Astrocyte of the spinal cord (primary cell): ENCODE measurements at regions not wholly inside any gene's neighbourhood (a gene's known extent, or its start where the extent isn't known, plus 50 kb on each side); places are given as distances from the start of the nearest gene placed in this dataset.

ENCODE experiments used
- DNase-seq: peaks from one replicate; pipeline ENCODE4 v3.0.0; 2011; ENCODE audit warnings: low read depth, low spot score
- H3K4me3 ChIP-seq: 2 replicates; pipeline ENCODE4 v1.5.1; 2011; ENCODE audit warnings: low read depth, mild to moderate bottlenecking, low read length, moderate library complexity
- in situ Hi-C: cut with HindIII; loops from 2 replicates; pipeline ENCODE4 v1.10.0; 2017; ENCODE audit warnings: low sequenced_read_pairs
- TF ChIP-seq, protein P1 (sequence below): IDR thresholded peaks from 2 replicates; pipeline ENCODE4 v1.5.1; 2012; ENCODE audit warnings: low read depth, mild to moderate bottlenecking, low read length, inconsistent platforms

DNA sequence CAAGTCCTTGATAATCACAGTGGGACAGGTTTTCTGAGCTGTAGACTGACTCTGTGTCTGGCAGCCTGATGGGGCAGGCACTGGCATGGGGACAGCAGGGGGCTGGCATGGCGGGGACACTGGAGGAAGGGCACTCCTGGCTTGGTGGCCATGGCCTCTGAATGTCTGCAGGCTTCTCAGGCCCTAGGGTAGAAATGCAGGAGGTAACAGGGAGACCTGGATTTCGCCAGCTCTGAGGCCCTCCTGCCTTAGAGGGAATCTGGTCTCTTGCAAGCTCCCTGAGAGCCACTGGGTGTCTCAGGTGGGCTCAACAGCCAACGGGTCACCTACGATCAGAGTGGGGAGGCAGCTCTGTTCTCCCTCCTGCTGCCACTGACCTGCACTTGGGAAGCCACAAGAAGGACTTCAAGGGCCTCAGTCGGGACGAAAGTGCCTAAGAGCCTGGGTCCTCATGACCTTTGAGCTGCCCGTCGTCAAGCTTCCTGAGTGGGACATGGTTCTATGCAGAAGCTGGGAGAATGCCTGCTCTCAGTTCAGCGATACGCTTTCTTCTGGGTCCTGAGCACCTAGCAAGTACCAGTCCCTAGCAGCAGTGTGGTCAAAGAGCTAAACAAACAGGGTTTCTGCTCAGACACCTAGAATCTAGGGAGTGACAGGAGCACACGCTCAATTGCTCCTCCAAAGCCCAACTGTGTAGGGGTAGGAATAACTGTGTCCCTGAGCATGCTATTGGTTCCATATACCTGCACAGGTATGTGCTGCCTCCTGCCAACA, 569.0 kb downstream of the PTPRU start:
- TF ChIP-seq, protein P1, sequence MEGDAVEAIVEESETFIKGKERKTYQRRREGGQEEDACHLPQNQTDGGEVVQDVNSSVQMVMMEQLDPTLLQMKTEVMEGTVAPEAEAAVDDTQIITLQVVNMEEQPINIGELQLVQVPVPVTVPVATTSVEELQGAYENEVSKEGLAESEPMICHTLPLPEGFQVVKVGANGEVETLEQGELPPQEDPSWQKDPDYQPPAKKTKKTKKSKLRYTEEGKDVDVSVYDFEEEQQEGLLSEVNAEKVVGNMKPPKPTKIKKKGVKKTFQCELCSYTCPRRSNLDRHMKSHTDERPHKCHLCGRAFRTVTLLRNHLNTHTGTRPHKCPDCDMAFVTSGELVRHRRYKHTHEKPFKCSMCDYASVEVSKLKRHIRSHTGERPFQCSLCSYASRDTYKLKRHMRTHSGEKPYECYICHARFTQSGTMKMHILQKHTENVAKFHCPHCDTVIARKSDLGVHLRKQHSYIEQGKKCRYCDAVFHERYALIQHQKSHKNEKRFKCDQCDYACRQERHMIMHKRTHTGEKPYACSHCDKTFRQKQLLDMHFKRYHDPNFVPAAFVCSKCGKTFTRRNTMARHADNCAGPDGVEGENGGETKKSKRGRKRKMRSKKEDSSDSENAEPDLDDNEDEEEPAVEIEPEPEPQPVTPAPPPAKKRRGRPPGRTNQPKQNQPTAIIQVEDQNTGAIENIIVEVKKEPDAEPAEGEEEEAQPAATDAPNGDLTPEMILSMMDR, result no peak
- no peak overlapping the region for H3K4me3 ChIP-seq
- in situ Hi-C loops, result no loop called here
- no peak for DNase-seq

DNA sequence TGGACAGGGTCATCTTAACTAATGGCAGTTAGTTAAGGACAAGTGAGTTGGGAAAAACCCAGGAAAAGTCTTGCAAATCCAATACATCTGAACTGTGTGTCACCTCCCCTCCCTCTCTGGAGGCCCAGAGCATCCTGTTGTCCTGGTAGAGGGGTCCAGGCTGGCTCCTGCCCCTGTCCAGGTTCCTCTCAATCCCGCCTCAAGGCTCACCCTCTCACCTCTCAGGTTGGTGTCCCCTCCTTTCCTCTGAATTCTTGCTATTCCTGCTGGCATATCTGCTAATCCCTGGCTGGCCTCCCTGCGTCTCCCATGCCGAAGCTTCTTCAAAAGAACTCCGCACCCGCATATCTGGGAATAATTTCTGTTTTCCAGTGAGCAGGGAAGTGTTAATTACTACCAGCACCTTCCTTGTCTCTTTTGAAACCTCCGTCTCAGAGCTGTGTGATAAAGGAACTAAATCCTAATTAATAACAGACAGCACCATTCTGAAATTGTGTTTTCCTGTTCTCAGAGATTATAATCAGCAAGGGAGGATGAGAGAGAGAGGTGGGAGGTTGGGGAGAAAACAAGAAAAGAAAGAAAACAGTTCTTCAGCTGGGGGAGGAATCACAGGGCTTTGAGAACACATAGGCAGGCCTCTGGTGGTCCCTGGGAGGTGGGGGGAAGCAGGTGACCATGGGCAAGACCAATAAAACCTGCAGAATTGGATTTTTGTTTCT, 568.0 kb downstream of the PTPRU start:
- TF ChIP-seq, protein P1, result no peak
- in situ Hi-C loops, result no loop called here
- no peak overlapping the region for H3K4me3 ChIP-seq
- no peak for DNase-seq

DNA sequence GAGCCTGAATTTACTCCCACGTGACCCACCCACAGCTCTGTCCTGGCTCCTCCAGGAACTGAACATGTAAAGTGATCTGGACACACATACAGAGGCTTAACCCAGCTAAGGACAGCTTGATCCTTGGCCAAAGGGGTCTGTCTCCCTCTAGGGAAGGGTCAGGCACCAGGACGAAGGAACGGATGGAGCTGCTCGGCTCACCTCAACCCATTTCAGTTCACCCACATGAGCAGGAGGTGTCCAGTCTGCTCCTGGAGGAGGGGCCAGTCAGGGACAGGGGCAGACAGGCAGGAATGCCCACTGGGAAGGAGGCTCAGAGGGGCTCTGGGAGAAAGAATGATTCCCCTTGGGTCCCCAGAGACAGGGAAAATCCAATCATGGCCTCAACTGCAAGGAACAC, 567.2 kb downstream of the PTPRU start:
- in situ Hi-C loops, result no loop called here
- TF ChIP-seq, protein P1, result no peak
- no peak overlapping the region for H3K4me3 ChIP-seq
- DNase-seq, result no peak

DNA sequence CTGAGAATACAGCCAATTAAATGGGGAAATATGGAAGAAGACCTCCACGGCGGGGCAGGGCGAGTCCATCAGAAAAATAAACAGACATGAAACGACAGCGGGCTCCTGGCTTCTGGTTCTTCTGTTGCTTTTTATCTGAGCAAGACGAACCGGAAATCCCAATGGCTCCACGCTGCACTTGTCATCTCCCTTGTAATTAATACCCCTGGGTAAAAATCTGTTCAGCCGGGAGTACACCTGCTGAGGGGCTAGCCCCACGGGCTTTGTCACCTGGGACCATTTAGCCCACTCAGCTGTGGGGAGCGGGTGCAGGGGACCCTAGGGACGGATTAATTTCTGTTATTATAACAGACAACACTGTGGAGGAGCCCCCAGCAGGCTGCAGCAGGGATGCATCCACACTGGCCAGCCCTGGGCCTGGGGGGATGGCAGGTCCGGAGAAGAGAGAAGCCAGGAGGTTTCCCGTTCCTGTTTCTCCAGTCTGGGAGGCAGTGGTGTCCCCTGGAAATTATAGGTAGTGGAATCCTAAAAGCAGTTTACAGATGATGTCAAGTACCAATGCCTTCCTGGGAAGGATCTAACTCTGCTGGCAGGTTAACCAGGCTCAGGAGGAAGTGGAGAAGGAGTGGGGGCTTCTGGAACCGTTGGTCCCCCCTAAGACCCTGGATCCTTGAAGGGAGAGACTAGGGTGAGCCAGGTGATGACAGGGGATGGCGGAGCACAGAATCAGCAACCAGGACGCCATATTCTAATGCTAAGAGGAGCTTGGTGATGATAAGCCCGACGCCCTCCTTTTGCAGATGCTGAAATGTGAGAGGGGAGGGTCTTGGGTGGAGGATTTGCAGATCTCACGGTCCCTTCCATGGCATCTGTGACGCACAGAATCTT, 566.1 kb downstream of the PTPRU start:
- in situ Hi-C loops, result no loop called here
- DNase-seq, result no peak
- H3K4me3 ChIP-seq, result no peak overlapping the region
- TF ChIP-seq, protein P1, result no peak

DNA sequence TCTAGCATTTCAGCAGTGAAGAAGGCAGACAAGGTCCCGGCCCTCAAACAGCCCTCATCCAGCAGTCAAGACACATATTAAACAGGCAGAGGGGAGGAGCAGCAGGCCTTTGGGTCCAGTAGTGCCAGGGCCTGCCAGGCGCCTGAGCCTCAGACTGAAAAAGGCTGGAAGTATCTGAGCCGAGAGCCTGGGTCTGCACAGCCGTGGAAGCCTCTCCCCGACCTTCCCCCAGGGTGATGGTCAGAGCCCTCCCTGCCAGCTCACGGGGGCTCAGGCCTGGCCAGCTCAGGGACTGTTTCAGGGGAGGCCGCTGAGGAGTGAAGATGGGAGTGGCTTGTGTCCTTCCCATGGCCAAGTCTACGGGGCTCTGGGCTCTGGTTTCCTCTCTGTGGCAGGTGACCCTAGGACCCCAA, 565.2 kb downstream of the PTPRU start:
- no peak for DNase-seq
- in situ Hi-C loops, result no loop called here
- TF ChIP-seq, protein P1, result no peak

DNA sequence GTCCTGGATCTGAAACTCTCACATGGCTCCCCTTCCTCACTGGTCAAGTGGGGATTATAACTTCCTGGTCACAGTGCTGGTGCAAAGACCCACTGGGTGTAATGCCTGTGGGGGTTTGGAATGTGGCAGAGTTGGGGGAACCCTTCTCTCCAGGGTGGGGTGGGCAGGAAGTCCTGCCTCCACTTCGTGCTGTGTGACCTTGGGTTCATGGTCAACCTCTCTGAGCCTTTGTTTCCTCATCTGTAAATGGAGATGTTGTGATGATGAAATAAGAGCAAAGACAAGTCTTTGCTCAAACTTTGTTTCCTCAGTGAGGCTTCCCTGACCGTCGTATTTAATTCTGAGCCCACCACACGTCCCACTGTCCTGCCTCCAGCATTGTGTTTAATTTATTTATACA, 564.7 kb downstream of the PTPRU start:
- DNase-seq, result no peak
- no peak overlapping the region for H3K4me3 ChIP-seq
- TF ChIP-seq, protein P1, result no peak
- in situ Hi-C loops, result no loop called here

More for the DNA sequence above, 565.2 kb downstream of the PTPRU start:
- no peak overlapping the region for H3K4me3 ChIP-seq
